Brain microvascular endothelial cell (primary cell): ENCODE measurements at regions not wholly inside any gene's neighbourhood (a gene's known extent, or its start where the extent isn't known, plus 50 kb on each side); places are given as distances from the start of the nearest gene placed in this dataset.

ENCODE experiments used
- DNase-seq: peaks from one replicate; pipeline ENCODE4 v3.0.0-alpha.2; 2020
- H3K27ac ChIP-seq: fragments of 250-450 bp; sonication (Bioruptor Pico); 2 replicates; pipeline ENCODE4 v1.5.1; 2020; ENCODE audit warnings: mild to moderate bottlenecking, moderate library complexity
- H3K27me3 ChIP-seq: fragments of 250-450 bp; sonication (Bioruptor Pico); replicated peaks from 2 replicates; pipeline ENCODE4 v1.5.1; 2020; ENCODE audit warnings: mild to moderate bottlenecking
- H3K36me3 ChIP-seq: fragments of 250-450 bp; sonication (Bioruptor Pico); replicated peaks from 2 replicates; pipeline ENCODE4 v1.5.1; 2020; ENCODE audit warnings: mild to moderate bottlenecking
- H3K4me3 ChIP-seq: 2 replicates; pipeline ENCODE4 v1.5.1; 2011; ENCODE audit warnings: low read depth, mild to moderate bottlenecking, control low read depth, low read length, moderate library complexity
- in situ Hi-C: cut with HindIII; loops from 2 replicates; pipeline ENCODE4 v1.10.0; 2017; ENCODE audit warnings: low sequenced_read_pairs, low pct_ligation_motif_present
- TF ChIP-seq, protein P1 (sequence below): IDR thresholded peaks from 2 replicates; pipeline ENCODE4 v1.5.1; 2011; ENCODE audit warnings: low read depth, mild to moderate bottlenecking, moderate library complexity, low read length, control low read depth, inconsistent platforms; ENCODE audit errors: missing control alignments

- in situ Hi-C loops: loop anchor here (25.0 kb wide), 1 partner anchor 178 kb away; no protein-coding TSS in a partner anchor
- no peak overlapping the region for H3K4me3 ChIP-seq
Observed at GRCh38 chr3:159609625-159610024, 379.0 kb upstream of the IL12A start.

DNA sequence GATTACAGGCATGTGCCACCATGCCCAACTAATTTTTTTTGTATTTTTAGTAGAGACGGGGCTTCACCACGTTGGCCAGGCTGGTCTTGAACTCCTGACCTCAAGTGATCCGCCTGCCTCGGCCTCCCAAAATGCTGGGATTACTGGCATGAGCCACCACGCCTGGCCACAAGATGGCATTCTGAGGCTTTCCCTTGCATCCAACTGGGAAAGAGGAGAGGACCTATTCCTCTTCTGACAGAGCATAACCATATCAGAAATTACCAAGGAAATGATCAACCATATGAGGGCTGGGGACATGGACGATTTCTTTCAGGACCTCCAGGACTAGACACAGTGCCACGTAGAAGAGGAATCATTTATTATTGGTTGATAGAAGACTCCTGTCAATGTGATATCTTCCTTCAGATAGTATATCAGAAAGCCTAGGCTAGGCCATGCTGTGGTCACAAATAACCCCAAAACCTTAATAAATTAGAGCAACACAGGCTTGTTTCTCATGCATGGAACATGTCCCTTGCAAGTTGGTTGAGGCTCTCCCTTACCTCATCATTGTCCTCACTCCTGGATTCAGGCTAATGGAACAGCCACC lies 372.3 kb upstream of the IL12A start:
- Histone ChIP-seq H3K4me3 (no peak overlapping the region), H3K36me3 (no peaks in the 10 kb centered on the region), H3K27ac (no peak overlapping the region), H3K27me3 (no peaks in the 10 kb centered on the region)
- in situ Hi-C loops: loop anchor here (25.0 kb wide), 1 partner anchor 171 kb away; no protein-coding TSS in a partner anchor
- peak; percentile 65 for DNase-seq
- TF ChIP-seq, protein P1, sequence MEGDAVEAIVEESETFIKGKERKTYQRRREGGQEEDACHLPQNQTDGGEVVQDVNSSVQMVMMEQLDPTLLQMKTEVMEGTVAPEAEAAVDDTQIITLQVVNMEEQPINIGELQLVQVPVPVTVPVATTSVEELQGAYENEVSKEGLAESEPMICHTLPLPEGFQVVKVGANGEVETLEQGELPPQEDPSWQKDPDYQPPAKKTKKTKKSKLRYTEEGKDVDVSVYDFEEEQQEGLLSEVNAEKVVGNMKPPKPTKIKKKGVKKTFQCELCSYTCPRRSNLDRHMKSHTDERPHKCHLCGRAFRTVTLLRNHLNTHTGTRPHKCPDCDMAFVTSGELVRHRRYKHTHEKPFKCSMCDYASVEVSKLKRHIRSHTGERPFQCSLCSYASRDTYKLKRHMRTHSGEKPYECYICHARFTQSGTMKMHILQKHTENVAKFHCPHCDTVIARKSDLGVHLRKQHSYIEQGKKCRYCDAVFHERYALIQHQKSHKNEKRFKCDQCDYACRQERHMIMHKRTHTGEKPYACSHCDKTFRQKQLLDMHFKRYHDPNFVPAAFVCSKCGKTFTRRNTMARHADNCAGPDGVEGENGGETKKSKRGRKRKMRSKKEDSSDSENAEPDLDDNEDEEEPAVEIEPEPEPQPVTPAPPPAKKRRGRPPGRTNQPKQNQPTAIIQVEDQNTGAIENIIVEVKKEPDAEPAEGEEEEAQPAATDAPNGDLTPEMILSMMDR: peak; percentile 78

More at GRCh38 chr3:159609625-159610024, 379.0 kb upstream of the IL12A start:
- Histone ChIP-seq H3K36me3 (no peaks in the 10 kb centered on the region), H3K27ac (no peak overlapping the region), H3K27me3 (no peaks in the 10 kb centered on the region)
- TF ChIP-seq, protein P1: no peak
- peak; percentile 24 for DNase-seq

DNA sequence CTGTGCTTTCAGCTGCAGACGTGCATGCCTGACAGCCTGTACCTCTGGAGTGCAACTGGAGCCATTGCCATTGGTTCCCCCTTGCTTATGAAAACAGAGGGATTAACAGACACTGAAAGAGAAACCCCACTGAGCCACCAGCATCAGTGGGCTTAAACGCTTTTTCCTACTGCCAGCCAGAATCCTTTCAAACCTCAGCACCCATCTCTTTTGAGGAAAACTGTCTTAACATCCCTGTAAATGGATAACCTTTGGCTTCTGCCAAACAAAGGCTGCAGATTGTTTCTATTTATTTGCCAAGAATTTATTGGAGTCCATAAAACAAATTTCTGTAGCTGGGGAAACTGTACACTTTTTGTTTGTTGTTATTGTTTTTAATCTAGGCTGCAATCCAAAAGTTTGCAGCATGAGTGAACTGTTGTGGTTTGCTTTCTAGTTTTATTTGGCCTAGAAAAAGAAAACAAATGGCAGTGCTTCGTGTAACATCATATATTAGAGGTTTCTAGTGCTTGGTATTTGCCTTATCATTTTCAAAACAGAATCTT lies 369.2 kb upstream of the IL12A start:
- in situ Hi-C loops: loop anchor here (25.0 kb wide), 1 partner anchor 168 kb away; no protein-coding TSS in a partner anchor
- TF ChIP-seq, protein P1: no peak

DNA sequence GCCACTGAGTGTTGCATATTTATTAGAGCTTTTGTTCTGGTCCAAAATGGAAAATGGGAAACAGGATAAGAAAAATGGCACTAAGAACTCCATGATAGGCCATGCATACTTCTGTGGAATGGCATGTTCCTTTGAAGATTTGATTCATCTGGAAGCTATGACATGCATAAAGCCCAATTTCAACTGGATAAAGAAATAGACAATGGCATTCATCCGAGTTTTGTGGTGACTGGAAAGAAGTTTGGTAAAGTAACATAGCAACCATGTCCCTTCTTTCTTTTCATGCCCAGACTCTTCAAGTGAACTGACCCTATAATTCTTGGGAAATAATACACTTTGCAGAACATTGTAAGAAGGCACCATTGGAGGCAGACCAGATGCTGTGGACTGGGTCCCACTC lies 368.4 kb upstream of the IL12A start:
- Histone ChIP-seq H3K4me3 (no peak overlapping the region), H3K36me3 (no peaks in the 10 kb centered on the region), H3K27ac (no peak overlapping the region), H3K27me3 (no peaks in the 10 kb centered on the region)
- DNase-seq: no peak
- TF ChIP-seq, protein P1: no peak
- in situ Hi-C loops: loop anchor here (25.0 kb wide), 1 partner anchor 167 kb away; no protein-coding TSS in a partner anchor

More for the DNA sequence above, 369.2 kb upstream of the IL12A start:
- DNase-seq: peak; percentile 33
- no peaks in the 10 kb centered on the region for H3K27me3 ChIP-seq
- no peaks in the 10 kb centered on the region for H3K36me3 ChIP-seq
- H3K4me3 ChIP-seq: no peak overlapping the region
- no peak overlapping the region for H3K27ac ChIP-seq

DNA sequence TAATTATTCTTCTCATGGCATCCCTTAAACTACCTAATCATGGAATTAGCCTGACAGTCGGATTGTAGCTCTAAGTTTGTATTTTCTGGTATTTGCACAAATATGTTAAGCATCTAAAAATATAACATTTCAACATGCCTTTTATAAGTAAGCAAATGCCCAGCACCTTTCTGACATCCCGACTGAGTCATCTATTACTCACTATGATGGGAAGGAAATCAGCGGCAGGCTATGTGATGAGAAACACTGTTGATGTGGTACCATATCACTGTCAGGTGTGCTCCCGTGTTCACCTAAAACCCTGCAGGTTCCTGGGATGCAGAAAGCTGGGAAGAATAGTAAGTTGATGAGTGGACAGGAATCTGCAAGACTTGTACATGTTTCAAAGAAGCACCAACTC lies 367.8 kb upstream of the IL12A start:
- DNase-seq: peak; percentile 81
- no peaks in the 10 kb centered on the region for H3K27me3 ChIP-seq
- H3K4me3 ChIP-seq: no peak overlapping the region
- in situ Hi-C loops: loop anchor here (25.0 kb wide), 1 partner anchor 166 kb away; no protein-coding TSS in a partner anchor
- no peaks in the 10 kb centered on the region for H3K36me3 ChIP-seq
- no peak overlapping the region for H3K27ac ChIP-seq
- TF ChIP-seq, protein P1: no peak
